ENCODE measurements at regions not wholly inside any gene's neighbourhood (a gene's known extent, or its start where the extent isn't known, plus 50 kb on each side); places are given as distances from the start of the nearest gene placed in this dataset.

GRCh38 chr13:61774903-61775302 lies 359.3 kb upstream of the PCDH20 start:
- TF ChIP-seq CTCF (conservative IDR thresholded peaks at IDR 0.05; ENCODE audit: low read length) (no peak), EZH2phosphoT487 (IDR thresholded peaks at IDR 0.05; ENCODE audit: borderline replicate concordance) (no peak)

Data from Loucy (cell line).